NOMO-1 (cell line): ENCODE measurements at regions not wholly inside any gene's neighbourhood (a gene's known extent, or its start where the extent isn't known, plus 50 kb on each side); places are given as distances from the start of the nearest gene placed in this dataset.
"Not testable (repeated sequence)": the region's sequence is repeated elsewhere in the genome, so short reads cannot be mapped to it uniquely, and the experiment has no call there.

Experiments
- DNase-seq, 2 experiments: peaks; one replicate each; lab custom pipeline; 2025; ENCODE audit not compliant: unreplicated experiment in 2 of 2; lab: John Stamatoyannopoulos, UW

GRCh38 chr3:6351752-6352151 is 509.2 kb upstream of the GRM7 start:
- no peak for DNase-seq

DNA sequence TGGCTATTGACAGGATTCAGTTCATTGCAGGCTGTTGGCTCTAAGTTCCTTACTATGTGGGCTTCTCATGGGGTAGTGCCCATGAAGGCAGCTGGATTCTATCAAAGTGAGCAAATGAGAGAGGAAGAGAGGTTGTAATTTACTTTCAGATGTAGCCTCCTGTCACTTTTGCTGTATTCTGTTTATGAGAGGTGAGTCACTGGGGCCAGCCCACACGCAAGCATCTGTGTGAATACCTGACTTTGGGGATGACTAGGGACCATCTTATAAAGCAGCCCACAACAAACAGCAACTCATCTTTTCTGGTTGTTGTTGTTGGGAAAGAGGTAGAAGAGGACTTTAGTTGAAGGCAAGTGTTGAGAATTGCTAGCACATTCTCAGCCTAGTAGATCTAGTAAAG is 506.3 kb upstream of the GRM7 start:
- no peak for DNase-seq

GRCh38 chr3:6362406-6362805 is 498.5 kb upstream of the GRM7 start:
- DNase-seq: no peak

DNA sequence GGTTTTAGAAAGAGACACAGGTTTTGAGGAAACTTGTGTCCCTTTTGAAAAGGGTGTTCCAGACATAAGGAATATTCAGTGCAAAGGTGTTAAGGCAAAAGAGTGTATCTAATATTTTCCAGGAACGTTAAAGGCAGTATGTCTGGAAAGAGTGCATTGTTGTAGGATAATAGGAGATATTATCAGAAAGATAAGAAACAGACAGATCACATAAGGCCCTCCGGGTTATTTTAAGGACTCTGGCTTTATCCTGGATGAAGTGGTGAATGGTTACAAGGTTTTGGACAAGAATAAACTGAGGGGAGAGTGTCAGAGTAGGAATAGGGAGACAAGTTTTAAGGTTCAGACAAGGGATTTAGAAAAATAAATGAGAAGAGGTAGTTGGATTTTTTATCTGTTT is 493.7 kb upstream of the GRM7 start:
- no peak for DNase-seq

DNA sequence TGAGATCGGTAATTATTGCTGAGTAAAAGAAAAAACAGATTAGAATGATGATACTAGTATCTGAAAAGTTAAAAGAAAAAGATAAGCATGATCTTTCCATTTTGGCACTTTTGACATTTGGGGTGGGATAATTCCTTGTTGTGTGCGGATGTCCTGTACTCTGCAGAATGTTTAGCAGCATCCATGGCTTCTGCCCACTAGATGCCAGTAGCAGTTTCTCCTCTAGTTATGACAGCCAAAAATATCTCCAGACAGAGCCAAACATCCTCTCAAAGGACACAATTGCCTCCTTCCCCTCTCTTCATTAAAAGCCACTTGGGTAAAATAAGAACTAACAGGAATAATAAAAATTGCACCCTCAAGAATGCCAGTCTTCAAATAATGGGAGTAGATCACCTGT is 468.8 kb upstream of the GRM7 start:
- no peak for DNase-seq

DNA sequence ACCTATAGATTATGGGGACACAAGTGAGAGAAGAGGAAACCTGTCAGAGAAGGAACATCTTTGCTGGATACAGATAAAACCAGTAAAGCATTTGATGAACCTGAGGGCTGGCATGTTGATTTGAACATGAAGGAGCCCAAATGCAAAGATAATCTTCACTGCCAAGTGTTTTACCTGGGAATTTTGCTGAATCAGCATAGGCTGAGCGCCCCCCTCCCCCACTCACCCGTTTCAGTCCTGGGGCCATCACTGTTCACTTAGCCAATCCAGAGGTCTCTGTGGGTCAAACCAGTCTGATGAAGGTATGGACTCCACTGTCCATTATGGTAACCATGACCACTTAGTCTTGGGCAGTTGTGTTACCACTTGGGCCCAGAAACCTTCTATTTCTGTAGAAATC is 466.0 kb upstream of the GRM7 start:
- DNase-seq: no peak

DNA sequence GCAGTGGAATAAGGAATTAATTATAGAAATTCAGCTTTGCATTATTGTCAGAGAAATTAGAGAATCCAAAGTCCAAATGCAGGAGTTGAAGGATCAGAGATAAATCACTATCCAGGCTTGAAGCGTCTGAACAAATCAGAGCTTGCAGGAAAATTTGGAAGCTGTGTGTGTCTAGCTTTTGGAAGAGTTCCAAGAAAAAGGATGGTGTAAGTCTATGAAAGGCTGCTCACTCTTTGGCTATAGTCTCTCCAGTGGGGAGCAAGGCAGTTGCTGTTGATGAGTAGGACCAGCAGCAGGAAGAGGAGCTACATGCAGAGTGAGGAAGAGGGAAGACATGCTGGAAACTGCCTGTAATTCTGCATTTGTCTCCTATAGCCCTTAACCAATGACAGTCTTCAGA is 464.3 kb upstream of the GRM7 start:
- no peak for DNase-seq

- not testable (repeated sequence) for DNase-seq
Observed at GRCh38 chr3:6402666-6403065, 458.2 kb upstream of the GRM7 start.

GRCh38 chr3:6406923-6407322 is 454.0 kb upstream of the GRM7 start:
- DNase-seq: not testable (repeated sequence)

GRCh38 chr3:6416049-6416661 is 444.8 kb upstream of the GRM7 start:
- DNase-seq: no peak

DNA sequence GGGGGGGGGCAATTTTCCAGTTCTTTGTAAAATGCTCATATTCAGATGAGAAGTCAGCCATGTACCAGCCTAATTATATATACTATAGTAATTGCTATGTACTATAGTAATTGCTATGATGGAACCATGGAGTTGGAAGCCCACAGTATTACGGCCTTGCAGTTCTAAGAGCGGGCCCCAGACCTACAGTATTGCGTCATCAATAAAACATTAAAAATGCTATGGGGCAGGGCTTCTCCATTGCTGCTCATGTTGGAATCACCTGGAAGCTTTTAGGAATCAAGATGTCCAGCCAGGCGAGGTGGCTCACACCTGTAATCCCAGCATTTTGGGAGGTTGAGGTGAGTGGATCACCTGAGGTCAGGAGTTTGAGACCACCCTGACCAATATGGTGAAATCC is 443.7 kb upstream of the GRM7 start:
- no peak for DNase-seq

DNA sequence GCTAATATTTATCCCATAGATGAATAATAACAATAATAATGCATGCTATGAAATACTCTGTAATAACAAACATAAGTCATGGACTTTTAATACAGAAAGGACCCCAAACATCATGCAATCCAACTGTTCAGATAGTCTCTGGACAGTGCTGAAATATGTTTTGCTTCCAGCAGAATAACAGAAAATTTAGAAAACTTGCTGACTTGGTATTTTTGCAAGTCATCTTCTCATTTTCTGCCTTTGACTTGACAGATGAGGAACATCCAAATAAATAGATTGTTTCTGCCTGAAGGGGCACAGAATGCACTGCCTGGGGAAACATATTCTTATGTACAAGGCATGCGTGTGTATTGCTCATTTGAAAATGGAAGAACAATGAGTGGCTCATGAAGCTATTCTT is 442.4 kb upstream of the GRM7 start:
- no peak for DNase-seq

GRCh38 chr3:6421666-6422445 is 439.1 kb upstream of the GRM7 start:
- DNase-seq: no peak

- DNase-seq: no peak
Observed at GRCh38 chr3:6425289-6425820, 435.6 kb upstream of the GRM7 start.

GRCh38 chr3:6428276-6428675 is 432.6 kb upstream of the GRM7 start:
- DNase-seq: not testable (repeated sequence)

- no peak for DNase-seq
Observed at GRCh38 chr3:6435951-6436350, 425.0 kb upstream of the GRM7 start.

- DNase-seq: no peak
Observed at GRCh38 chr3:6437631-6438030, 423.3 kb upstream of the GRM7 start.

- no peak for DNase-seq
Observed at GRCh38 chr3:6438031-6438430, 422.9 kb upstream of the GRM7 start.

DNA sequence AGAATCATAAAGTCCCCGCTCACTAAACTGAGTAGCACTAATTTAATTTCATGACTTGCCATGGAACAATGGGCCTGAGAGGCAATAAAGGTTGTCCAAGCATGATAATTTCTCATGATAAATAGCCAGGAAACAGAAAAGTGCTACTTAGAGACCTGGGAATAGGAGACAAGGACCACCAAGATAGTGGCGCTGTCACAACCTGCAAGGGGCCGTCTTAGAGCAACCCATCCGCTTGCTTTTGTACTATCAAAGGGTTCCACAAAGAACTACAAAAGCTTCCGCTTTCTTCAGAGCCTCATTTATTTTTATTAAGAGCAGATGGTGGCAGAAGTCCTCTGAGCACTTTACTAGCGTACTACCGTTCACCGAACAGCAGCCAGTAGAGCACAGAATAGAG is 421.7 kb upstream of the GRM7 start:
- no peak for DNase-seq

DNA sequence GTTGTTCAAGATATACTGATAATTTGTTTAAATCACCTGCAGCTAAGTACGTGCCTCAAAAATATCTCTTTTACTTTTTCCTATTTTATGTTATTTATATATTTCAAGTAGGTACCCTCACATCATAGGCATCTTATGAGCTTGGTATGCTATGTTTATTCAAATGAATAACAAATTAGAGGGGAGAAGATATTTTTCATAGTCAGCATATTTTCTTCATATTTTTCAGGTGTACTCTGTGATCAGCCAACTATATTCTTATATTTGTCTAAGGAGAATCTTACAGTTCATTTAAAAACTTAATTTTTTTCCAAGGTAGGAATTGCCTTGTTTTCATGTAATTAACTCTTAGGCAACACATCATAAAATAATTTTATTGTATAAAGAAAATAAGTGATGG is 421.1 kb upstream of the GRM7 start:
- DNase-seq: no peak

DNA sequence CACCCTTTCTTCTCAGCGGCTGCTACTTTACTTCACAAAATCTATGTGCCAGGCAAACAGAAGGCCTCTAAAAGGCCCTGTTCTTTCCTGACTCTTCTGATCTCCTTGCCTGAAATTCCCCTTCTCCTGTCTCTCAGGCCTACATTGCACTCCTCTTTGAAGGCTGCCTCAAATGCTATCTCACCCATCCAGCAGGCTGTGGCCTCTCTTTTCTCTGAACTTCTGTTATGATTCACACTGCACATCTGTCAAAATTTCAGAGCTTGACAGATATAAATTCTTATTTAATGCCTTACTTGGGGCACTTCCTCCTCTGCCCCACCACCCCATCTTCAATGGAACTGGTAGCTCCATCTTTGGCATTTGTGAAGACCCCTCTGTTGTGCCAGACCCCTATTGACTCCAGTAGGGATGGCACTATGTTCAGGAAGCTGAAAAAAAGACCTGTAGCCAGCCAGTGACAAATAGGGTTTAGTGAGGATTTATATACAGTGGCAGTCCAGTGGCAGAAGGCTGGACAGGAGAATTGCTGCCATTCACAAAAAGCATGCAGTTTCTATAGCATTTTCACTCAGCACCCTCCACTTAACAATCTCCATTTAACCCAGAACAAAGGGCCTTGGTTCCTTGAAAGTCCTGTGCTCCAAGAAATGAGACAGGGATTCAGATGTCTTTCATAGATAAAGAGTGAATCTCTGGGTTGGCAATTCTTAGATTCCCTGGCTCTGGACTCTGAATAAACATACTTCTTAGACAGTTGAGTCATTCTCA is 415.8 kb upstream of the GRM7 start:
- DNase-seq: no peak
